ENCODE measurements at regions not wholly inside any gene's neighbourhood (a gene's known extent, or its start where the extent isn't known, plus 50 kb on each side); places are given as distances from the start of the nearest gene placed in this dataset.

DNA sequence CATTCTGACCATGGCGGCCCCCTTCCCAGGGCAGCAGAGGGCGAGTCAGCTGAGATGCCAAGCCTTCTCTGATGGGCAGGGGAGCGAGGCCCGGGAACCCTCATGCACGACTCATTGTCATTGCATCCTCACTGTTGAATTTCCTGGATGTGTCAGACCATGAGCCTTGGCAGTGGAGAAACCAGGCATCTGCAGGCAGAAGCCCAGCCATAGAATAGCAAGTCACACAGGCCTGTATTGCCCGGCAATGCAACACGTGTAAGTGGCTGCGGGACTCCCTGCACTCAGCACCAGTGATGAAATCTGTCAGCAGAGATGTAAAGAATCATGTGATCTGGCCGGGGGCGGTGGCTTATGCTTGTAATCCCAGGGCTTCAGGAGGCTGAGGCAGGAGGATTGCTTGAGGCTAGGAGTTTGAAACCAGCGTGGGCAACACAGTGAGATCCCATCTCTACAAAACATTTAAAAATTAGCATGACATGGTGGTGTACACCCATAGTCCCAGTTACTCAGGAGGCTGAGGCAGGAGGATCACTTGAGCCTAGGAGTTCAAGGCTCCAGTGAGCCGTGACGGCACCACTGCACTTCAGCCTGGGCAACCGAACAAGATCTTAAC lies 199.7 kb downstream of the KATNAL1 start:
- H3K27ac ChIP-seq (ENCODE audit: extremely low read depth, low read depth, low read length): no peak overlapping the region
- H3K9me3 ChIP-seq (ENCODE audit: control insufficient read depth, insufficient read depth, low read depth, low read length): no peaks in the 10 kb centered on the region
- no peaks in the 10 kb centered on the region; the same call in 1 of the 2 replicates for H3K4me1 ChIP-seq (ENCODE audit: control insufficient read depth, insufficient read depth, low read length)
- CTCF ChIA-PET: interaction anchor here (0.6 kb wide), 1 partner anchor 141 kb away, joined by 4 read pairs; no protein-coding TSS in a partner anchor
- H3K4me3 ChIP-seq (ENCODE audit: low read depth, low read length): no peak overlapping the region
- H3K36me3 ChIP-seq (ENCODE audit: control insufficient read depth in 2 of 2, insufficient read depth in 1 of 2, low read length in 2 of 2): no peaks in the 10 kb centered on the region
- POLR2A ChIA-PET: no interaction called here
- TF ChIP-seq YY2 (tag by site-specific recombination; IDR thresholded peaks at IDR 0.05): no peak
- TF ChIP-seq KLF16 (tag by site-specific recombination; IDR thresholded peaks at IDR 0.05): no peak
- TF ChIP-seq, protein P1, sequence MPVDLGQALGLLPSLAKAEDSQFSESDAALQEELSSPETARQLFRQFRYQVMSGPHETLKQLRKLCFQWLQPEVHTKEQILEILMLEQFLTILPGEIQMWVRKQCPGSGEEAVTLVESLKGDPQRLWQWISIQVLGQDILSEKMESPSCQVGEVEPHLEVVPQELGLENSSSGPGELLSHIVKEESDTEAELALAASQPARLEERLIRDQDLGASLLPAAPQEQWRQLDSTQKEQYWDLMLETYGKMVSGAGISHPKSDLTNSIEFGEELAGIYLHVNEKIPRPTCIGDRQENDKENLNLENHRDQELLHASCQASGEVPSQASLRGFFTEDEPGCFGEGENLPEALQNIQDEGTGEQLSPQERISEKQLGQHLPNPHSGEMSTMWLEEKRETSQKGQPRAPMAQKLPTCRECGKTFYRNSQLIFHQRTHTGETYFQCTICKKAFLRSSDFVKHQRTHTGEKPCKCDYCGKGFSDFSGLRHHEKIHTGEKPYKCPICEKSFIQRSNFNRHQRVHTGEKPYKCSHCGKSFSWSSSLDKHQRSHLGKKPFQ (tag by site-specific recombination; IDR thresholded peaks at IDR 0.05): no peak
- TF ChIP-seq, protein P2, sequence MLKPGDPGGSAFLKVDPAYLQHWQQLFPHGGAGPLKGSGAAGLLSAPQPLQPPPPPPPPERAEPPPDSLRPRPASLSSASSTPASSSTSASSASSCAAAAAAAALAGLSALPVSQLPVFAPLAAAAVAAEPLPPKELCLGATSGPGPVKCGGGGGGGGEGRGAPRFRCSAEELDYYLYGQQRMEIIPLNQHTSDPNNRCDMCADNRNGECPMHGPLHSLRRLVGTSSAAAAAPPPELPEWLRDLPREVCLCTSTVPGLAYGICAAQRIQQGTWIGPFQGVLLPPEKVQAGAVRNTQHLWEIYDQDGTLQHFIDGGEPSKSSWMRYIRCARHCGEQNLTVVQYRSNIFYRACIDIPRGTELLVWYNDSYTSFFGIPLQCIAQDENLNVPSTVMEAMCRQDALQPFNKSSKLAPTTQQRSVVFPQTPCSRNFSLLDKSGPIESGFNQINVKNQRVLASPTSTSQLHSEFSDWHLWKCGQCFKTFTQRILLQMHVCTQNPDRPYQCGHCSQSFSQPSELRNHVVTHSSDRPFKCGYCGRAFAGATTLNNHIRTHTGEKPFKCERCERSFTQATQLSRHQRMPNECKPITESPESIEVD (tag by site-specific recombination; IDR thresholded peaks at IDR 0.05): no peak
- TF ChIP-seq ZNF48 (tag by site-specific recombination; IDR thresholded peaks at IDR 0.05): no peak
- no peak for TF ChIP-seq KLF8 (tag by site-specific recombination; IDR thresholded peaks at IDR 0.05)
- TF ChIP-seq ZNF830 (tag by site-specific recombination; IDR thresholded peaks at IDR 0.05; ENCODE audit: low read depth): no peak
- TF ChIP-seq TCF7L2 (IDR thresholded peaks at IDR 0.05; ENCODE audit: borderline replicate concordance, low read depth, low read length): no peak
- TF ChIP-seq, protein P3, sequence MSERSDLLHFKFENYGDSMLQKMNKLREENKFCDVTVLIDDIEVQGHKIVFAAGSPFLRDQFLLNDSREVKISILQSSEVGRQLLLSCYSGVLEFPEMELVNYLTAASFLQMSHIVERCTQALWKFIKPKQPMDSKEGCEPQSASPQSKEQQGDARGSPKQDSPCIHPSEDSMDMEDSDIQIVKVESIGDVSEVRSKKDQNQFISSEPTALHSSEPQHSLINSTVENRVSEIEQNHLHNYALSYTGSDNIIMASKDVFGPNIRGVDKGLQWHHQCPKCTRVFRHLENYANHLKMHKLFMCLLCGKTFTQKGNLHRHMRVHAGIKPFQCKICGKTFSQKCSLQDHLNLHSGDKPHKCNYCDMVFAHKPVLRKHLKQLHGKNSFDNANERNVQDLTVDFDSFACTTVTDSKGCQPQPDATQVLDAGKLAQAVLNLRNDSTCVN (tag by site-specific recombination; optimal IDR thresholded peaks at IDR 0.05): no peak
- no peak for TF ChIP-seq ZNF677 (tag by site-specific recombination; IDR thresholded peaks at IDR 0.05)
- no peak for TF ChIP-seq ZSCAN23 (tag by site-specific recombination; IDR thresholded peaks at IDR 0.05)
- no peak for TF ChIP-seq IKZF3 (tag by site-specific recombination; IDR thresholded peaks at IDR 0.05)
- TF ChIP-seq KLF9 (tag by site-specific recombination; IDR thresholded peaks at IDR 0.05; ENCODE audit: low read depth): no peak
- TF ChIP-seq, protein P4, sequence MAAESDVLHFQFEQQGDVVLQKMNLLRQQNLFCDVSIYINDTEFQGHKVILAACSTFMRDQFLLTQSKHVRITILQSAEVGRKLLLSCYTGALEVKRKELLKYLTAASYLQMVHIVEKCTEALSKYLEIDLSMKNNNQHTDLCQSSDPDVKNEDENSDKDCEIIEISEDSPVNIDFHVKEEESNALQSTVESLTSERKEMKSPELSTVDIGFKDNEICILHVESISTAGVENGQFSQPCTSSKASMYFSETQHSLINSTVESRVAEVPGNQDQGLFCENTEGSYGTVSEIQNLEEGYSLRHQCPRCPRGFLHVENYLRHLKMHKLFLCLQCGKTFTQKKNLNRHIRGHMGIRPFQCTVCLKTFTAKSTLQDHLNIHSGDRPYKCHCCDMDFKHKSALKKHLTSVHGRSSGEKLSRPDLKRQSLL (tag by site-specific recombination; IDR thresholded peaks at IDR 0.05): no peak

DNA sequence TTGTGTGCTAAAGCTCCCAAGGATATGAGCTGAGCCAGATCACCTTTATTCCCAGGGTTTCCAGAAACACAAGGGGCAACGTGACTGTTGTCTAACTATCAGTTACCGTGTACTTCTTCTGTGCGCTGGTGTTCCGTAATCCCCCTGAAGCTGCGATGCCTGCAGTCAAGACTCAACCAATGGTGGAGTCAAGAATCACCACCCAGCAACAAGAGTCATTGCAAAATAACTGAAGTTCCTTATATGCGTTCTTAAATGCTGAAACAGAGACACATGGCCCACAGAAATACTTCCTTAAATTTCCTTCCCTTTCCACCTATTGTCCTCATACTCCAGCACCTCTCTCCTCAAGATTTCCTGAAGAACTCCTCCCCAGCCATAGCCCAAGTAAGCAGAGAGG lies 200.2 kb downstream of the KATNAL1 start:
- no peak overlapping the region for H3K27ac ChIP-seq (ENCODE audit: extremely low read depth, low read depth, low read length)
- H3K4me1 ChIP-seq (ENCODE audit: control insufficient read depth, insufficient read depth, low read length): no peaks in the 10 kb centered on the region; the same call in 1 of the 2 replicates
- no peak overlapping the region for H3K4me3 ChIP-seq (ENCODE audit: low read depth, low read length)
- CTCF ChIA-PET: no interaction called here
- H3K36me3 ChIP-seq (ENCODE audit: control insufficient read depth in 2 of 2, insufficient read depth in 1 of 2, low read length in 2 of 2): no peaks in the 10 kb centered on the region
- POLR2A ChIA-PET: no interaction called here
- no peaks in the 10 kb centered on the region for H3K9me3 ChIP-seq (ENCODE audit: control insufficient read depth, insufficient read depth, low read depth, low read length)
- TF ChIP-seq ZNF521 (tag by site-specific recombination; IDR thresholded peaks at IDR 0.05) (no peak), ZNF560 (tag by site-specific recombination; IDR thresholded peaks at IDR 0.05; ENCODE audit: borderline replicate concordance) (no peak), FEZF1 (tag by site-specific recombination; IDR thresholded peaks at IDR 0.05) (no peak), SCRT2 (tag by site-specific recombination; IDR thresholded peaks at IDR 0.05) (no peak)
- TF ChIP-seq, protein P5, sequence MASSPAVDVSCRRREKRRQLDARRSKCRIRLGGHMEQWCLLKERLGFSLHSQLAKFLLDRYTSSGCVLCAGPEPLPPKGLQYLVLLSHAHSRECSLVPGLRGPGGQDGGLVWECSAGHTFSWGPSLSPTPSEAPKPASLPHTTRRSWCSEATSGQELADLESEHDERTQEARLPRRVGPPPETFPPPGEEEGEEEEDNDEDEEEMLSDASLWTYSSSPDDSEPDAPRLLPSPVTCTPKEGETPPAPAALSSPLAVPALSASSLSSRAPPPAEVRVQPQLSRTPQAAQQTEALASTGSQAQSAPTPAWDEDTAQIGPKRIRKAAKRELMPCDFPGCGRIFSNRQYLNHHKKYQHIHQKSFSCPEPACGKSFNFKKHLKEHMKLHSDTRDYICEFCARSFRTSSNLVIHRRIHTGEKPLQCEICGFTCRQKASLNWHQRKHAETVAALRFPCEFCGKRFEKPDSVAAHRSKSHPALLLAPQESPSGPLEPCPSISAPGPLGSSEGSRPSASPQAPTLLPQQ (tag by site-specific recombination; IDR thresholded peaks at IDR 0.05): no peak
- TF ChIP-seq, protein P6, sequence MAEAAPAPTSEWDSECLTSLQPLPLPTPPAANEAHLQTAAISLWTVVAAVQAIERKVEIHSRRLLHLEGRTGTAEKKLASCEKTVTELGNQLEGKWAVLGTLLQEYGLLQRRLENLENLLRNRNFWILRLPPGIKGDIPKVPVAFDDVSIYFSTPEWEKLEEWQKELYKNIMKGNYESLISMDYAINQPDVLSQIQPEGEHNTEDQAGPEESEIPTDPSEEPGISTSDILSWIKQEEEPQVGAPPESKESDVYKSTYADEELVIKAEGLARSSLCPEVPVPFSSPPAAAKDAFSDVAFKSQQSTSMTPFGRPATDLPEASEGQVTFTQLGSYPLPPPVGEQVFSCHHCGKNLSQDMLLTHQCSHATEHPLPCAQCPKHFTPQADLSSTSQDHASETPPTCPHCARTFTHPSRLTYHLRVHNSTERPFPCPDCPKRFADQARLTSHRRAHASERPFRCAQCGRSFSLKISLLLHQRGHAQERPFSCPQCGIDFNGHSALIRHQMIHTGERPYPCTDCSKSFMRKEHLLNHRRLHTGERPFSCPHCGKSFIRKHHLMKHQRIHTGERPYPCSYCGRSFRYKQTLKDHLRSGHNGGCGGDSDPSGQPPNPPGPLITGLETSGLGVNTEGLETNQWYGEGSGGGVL (tag by site-specific recombination; IDR thresholded peaks at IDR 0.05): no peak
